ENCODE measurements at regions not wholly inside any gene's neighbourhood (a gene's known extent, or its start where the extent isn't known, plus 50 kb on each side); places are given as distances from the start of the nearest gene placed in this dataset.
A peak's percentile ranks its signal among the peaks of the same experiment; 100 is the strongest.

GRCh38 chr18:77197073-77197472 lies 52.6 kb upstream of the GALR1 start:
- H2BK20ac ChIP-seq (ENCODE audit: low read depth, low read length, poor library complexity, severe bottlenecking), result no peak overlapping the region
- no peak overlapping the region for H3K4me2 ChIP-seq (ENCODE audit: insufficient read depth, insufficient read length, low read length)
- no peaks in the 10 kb centered on the region for H4K20me1 ChIP-seq (ENCODE audit: control insufficient read depth, insufficient read depth, insufficient read length)
- H3K23ac ChIP-seq (ENCODE audit: insufficient read length, low read depth, low read length), result no peak overlapping the region
- no peak overlapping the region for H3K14ac ChIP-seq (ENCODE audit: insufficient read depth, low read length)
- no peak overlapping the region for H4K5ac ChIP-seq (ENCODE audit: insufficient read length, low read depth, low read length)
- H3K4me3 Mint-ChIP-seq, result no peak overlapping the region
- no peak overlapping the region for H3K27ac Mint-ChIP-seq
- H3K27me3 Mint-ChIP-seq (ENCODE audit: low read depth), result no peaks in the 10 kb centered on the region
- no peak overlapping the region for H4K91ac ChIP-seq (ENCODE audit: insufficient read length, low read depth, low read length)
- no peak overlapping the region for H4K8ac ChIP-seq (replicated peaks; ENCODE audit: insufficient read length, low read depth, low read length)
- no peak overlapping the region for H3K56ac ChIP-seq (ENCODE audit: insufficient read length, low read depth, low read length)
- H2AFZ ChIP-seq (ENCODE audit: low read length), result no peak overlapping the region
- no peak overlapping the region for H2BK5ac ChIP-seq (ENCODE audit: insufficient read length, low read length)
- no peaks in the 10 kb centered on the region for H3K79me2 ChIP-seq (ENCODE audit: insufficient read depth, low read length)
- DNase-seq, result peak; percentile 46
- H2BK120ac ChIP-seq (ENCODE audit: low read depth, low read length, poor library complexity, severe bottlenecking), result no peak overlapping the region
- H3K27ac ChIP-seq (ENCODE audit: insufficient read length, low read depth, low read length), result no peak overlapping the region
- no peaks in the 10 kb centered on the region for H3K23me2 ChIP-seq (ENCODE audit: insufficient read length, low read depth, low read length, poor library complexity, severe bottlenecking)
- WGBS (ENCODE audit: extremely low coverage, insufficient read length, low lambda C conversion rate), result no CpG with 5 or more reads among the region's 2 CpGs
- no peak overlapping the region for H3K9ac ChIP-seq (ENCODE audit: extremely low read depth, insufficient read length, low read length)
- TF ChIP-seq, protein P1, sequence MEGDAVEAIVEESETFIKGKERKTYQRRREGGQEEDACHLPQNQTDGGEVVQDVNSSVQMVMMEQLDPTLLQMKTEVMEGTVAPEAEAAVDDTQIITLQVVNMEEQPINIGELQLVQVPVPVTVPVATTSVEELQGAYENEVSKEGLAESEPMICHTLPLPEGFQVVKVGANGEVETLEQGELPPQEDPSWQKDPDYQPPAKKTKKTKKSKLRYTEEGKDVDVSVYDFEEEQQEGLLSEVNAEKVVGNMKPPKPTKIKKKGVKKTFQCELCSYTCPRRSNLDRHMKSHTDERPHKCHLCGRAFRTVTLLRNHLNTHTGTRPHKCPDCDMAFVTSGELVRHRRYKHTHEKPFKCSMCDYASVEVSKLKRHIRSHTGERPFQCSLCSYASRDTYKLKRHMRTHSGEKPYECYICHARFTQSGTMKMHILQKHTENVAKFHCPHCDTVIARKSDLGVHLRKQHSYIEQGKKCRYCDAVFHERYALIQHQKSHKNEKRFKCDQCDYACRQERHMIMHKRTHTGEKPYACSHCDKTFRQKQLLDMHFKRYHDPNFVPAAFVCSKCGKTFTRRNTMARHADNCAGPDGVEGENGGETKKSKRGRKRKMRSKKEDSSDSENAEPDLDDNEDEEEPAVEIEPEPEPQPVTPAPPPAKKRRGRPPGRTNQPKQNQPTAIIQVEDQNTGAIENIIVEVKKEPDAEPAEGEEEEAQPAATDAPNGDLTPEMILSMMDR (conservative IDR thresholded peaks at IDR 0.05), result peak; percentile 71
- H3K9me3 Mint-ChIP-seq, result peaks cover 11 to 13% of the 10 kb centered on the region in 2 experiments; a peak in 4 of 5 replicates
- no peak overlapping the region for H2AK5ac ChIP-seq (ENCODE audit: insufficient read length, low read length)
- no peaks in the 10 kb centered on the region for H3K27me3 ChIP-seq (ENCODE audit: insufficient read depth, low read length)
- no peak overlapping the region for H2BK12ac ChIP-seq (ENCODE audit: insufficient read length, low read depth, low read length)
- no peaks in the 10 kb centered on the region for H3K79me1 ChIP-seq (ENCODE audit: insufficient read depth, low read depth, low read length, poor library complexity, severe bottlenecking)
- H3K4ac ChIP-seq (ENCODE audit: low read depth, low read length), result no peak overlapping the region
- no peaks in the 10 kb centered on the region for H3K4me1 ChIP-seq (ENCODE audit: insufficient read depth, low read length)
- H3K9me3 ChIP-seq (ENCODE audit: control insufficient read depth, low read depth, low read length), result no peaks in the 10 kb centered on the region
- no peaks in the 10 kb centered on the region for H3K4me1 Mint-ChIP-seq
- H3T11ph ChIP-seq (ENCODE audit: low read length), result no peak overlapping the region
- H3K36me3 Mint-ChIP-seq (ENCODE audit: insufficient read depth in 1 of 3, low read depth in 3 of 3), result peaks cover 0 to 8% (median 2%) of the 10 kb centered on the region in 3 experiments; a peak in 2 of 7 replicates
- no peak overlapping the region for H2BK15ac ChIP-seq (ENCODE audit: low read depth, low read length)
- H3K18ac ChIP-seq (ENCODE audit: insufficient read length, low read depth, low read length), result no peak overlapping the region
